Ascending aorta (tissue), 2 donors: ENCODE measurements at regions not wholly inside any gene's neighbourhood (a gene's known extent, or its start where the extent isn't known, plus 50 kb on each side); places are given as distances from the start of the nearest gene placed in this dataset.

ENCODE experiments used
- DNase-seq, 2 donors: peaks; one replicate each; pipeline ENCODE4 v3.0.0-alpha.2; 2019; ENCODE audit warnings: low spot score in 2 of 2
- H3K27ac ChIP-seq, 2 donors: fragments of 200-600 bp; sonication (generic); one replicate each; pipeline ENCODE4 v1.5.1; 2016 to 2017; ENCODE audit warnings: mild to moderate bottlenecking in 1 of 2
- H3K27me3 ChIP-seq: fragments of 200-600 bp; sonication (generic); one replicate; pipeline ENCODE4 v1.5.1; 2017
- H3K36me3 ChIP-seq, 2 donors: fragments of 200-600 bp; sonication (generic); one replicate each; pipeline ENCODE4 v1.5.1; 2016
- H3K4me1 ChIP-seq, 2 donors: fragments of 200-600 bp; sonication (generic); one replicate each; pipeline ENCODE4 v1.5.1; 2016 to 2017; ENCODE audit warnings: mild to moderate bottlenecking in 1 of 2
- H3K4me3 ChIP-seq, 2 donors: fragments of 200-600 bp; sonication (generic); one replicate each; pipeline ENCODE4 v1.5.1; 2016 to 2017; ENCODE audit warnings: mild to moderate bottlenecking in 1 of 2
- H3K9me3 ChIP-seq, 2 donors: fragments of 200-600 bp; sonication (generic); one replicate each; pipeline ENCODE4 v1.5.1; 2016
- intact Hi-C: fragments of 100-400 bp; cut with DNase I; formaldehyde crosslinking; loops from one replicate; pipeline ENCODE4 v1.15.1; 2023
- TF ChIP-seq, protein P1 (sequence below), 3 experiments: fragments of 200-600 bp in 2 of 3; fragments of 450-650 bp in 1 of 3; sonication (generic) in 2 of 3; IDR thresholded peaks; one replicate each; pipeline ENCODE4 v1.5.1; 2016 to 2019; ENCODE audit warnings: antibody characterized with exemption in 3 of 3, mild to moderate bottlenecking in 1 of 3, moderate library complexity in 1 of 3

DNA sequence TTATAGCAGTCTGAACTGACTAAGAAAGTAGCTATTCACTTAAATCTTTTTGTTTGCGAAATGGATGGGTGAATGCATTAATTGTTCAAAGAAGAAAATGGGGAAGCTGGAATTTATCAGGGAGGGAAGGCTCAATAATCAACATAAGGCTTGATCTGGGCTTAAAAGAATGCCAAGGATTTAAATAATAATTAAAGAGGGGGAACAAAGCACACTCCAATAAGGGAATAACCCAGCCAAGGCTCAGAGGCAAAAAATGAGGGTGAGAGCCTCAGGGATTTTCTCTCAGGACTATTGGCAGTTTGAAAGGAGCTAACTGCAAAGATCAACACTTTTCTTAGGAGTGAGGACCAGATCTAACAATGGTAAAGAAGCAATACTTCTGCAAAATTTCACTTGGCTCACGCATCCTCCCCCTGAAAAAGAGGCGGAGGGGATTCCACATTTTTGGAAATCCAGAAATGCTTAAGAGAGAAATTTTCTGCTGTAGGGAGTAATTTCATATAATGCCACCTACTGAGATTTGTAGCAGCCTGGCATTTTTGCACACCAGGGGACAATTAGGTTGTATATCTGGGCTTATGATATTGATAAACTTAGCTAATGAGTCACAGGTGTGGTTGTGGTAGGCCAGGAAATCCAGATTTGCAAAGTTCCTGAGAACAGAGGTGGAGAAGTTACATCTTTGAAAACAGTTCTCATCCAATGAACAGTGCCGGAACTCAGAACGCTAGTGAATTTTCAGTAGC, 405.1 kb downstream of the TUSC7 start:
- Histone ChIP-seq H3K27ac (no peak overlapping the region), H3K4me1 (no peaks in the 10 kb centered on the region), H3K4me3 (no peak overlapping the region), H3K36me3 (no peaks in the 10 kb centered on the region), H3K9me3 (no peaks in the 10 kb centered on the region), H3K27me3 (no peaks in the 10 kb centered on the region)
- intact Hi-C loops: no loop called here
- TF ChIP-seq, protein P1, sequence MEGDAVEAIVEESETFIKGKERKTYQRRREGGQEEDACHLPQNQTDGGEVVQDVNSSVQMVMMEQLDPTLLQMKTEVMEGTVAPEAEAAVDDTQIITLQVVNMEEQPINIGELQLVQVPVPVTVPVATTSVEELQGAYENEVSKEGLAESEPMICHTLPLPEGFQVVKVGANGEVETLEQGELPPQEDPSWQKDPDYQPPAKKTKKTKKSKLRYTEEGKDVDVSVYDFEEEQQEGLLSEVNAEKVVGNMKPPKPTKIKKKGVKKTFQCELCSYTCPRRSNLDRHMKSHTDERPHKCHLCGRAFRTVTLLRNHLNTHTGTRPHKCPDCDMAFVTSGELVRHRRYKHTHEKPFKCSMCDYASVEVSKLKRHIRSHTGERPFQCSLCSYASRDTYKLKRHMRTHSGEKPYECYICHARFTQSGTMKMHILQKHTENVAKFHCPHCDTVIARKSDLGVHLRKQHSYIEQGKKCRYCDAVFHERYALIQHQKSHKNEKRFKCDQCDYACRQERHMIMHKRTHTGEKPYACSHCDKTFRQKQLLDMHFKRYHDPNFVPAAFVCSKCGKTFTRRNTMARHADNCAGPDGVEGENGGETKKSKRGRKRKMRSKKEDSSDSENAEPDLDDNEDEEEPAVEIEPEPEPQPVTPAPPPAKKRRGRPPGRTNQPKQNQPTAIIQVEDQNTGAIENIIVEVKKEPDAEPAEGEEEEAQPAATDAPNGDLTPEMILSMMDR (IDR thresholded peaks at IDR 0.05): no peak
- DNase-seq: no peak

DNA sequence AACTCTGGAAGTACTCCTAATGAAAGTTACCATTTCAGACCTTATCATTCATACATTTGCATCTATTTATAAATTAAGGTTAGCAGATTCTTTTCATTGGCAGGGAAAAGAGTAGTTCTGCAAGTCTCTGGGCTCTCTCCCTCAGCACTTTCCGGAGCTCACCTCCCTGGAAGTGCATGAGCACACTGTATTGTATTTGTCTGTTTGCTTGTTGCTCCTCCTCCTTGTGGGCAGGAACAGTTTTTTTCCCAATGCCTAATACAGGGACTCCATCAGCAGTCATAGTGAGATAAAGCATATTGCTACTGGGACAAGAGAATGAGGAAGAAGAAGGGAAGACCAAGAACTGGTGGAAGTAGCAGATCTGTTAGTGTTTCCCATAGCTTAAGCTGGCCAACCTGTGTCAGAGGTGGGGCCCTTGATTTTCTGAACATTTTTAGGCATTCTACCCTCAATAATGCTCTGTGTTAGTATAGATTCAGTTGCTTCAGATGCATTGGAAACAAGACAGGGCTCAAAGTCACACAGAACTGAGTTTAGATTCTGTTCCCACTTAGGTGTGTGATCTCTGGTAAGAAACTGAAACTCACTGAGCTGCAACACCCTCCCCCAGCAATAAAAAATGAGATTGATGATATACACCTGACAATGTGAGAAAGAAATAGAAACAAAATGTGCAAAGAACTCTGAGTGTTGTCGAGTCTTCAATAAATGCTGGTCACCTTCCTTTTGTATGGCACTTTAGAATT, 407.8 kb downstream of the TUSC7 start:
- Histone ChIP-seq H3K4me3 (no peak overlapping the region), H3K27me3 (no peaks in the 10 kb centered on the region), H3K9me3 (no peaks in the 10 kb centered on the region), H3K36me3 (no peaks in the 10 kb centered on the region), H3K27ac (no peak overlapping the region), H3K4me1 (no peaks in the 10 kb centered on the region)
- no peak for DNase-seq
- intact Hi-C loops: no loop called here
- TF ChIP-seq, protein P1 (IDR thresholded peaks at IDR 0.05): no peak

DNA sequence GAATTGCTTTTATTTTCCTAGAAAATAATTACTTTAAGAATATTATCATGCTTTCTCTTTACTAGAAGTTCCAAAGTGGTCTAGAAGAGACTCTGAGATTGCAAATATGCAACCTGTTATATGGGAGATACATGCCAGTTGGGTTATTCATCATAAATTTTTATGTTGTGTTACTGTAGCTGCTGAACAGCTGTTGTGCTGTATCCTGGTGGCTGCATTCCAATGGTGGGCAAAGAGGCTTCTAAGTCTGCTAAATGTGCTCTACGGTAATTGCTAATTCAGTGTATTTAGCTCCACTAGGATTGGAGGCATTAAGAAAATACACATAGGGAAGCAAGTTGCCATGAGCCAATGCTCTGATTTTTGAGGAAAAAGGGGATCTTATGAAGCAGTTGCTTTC, 409.0 kb downstream of the TUSC7 start:
- H3K9me3 ChIP-seq: no peaks in the 10 kb centered on the region
- no peak for DNase-seq
- TF ChIP-seq, protein P1 (IDR thresholded peaks at IDR 0.05): no peak
- intact Hi-C loops: no loop called here
- H3K27ac ChIP-seq: no peak overlapping the region
- no peaks in the 10 kb centered on the region for H3K27me3 ChIP-seq
- no peaks in the 10 kb centered on the region for H3K36me3 ChIP-seq
- no peak overlapping the region for H3K4me3 ChIP-seq
- no peaks in the 10 kb centered on the region for H3K4me1 ChIP-seq

DNA sequence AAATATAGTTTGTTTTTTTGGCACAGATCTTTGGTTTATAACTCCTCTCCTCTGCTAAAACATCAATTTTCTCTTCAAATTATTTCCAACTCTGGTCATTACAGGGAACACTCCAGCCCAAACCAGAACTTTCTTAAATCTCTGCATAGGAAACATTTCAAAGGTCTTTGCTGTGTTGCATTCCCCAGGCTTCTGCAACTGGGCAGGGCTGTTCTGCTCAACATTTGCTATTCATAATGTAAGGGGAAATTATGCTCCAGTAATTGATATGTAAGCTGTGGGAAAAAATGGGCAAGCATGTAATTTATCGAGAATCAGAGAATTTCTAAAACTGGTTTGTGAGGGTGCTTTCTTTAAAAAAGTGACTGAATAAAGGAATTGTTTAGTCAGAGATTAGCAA, 410.4 kb downstream of the TUSC7 start:
- DNase-seq: no peak
- TF ChIP-seq, protein P1 (IDR thresholded peaks at IDR 0.05): no peak

DNA sequence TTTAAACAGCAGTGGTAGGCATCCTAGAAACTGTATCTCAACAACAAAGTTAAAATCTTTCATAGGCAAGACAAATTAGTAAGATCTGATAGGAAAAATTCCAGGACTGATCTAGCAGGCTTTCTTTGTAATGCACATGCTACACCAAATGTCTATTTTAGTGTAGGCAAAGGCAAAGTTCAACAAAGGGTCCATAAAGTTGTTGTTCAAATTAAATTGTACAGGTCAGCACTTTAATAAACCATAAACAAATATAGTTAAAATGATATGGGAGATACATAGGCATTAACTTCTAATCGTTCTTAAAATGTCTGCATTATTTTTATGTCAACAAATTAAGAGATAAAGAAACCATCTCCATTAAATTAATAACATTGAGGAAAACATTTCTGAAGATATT, 413.0 kb downstream of the TUSC7 start:
- Histone ChIP-seq H3K27ac (no peak overlapping the region), H3K4me3 (no peak overlapping the region), H3K36me3 (no peaks in the 10 kb centered on the region), H3K27me3 (no peaks in the 10 kb centered on the region), H3K4me1 (no peaks in the 10 kb centered on the region), H3K9me3 (no peaks in the 10 kb centered on the region)
- intact Hi-C loops: no loop called here
- no peak for DNase-seq
- TF ChIP-seq, protein P1 (IDR thresholded peaks at IDR 0.05): no peak

More for the DNA sequence above, 410.4 kb downstream of the TUSC7 start:
- H3K4me1 ChIP-seq: no peaks in the 10 kb centered on the region
- intact Hi-C loops: no loop called here
- no peaks in the 10 kb centered on the region for H3K36me3 ChIP-seq
- no peak overlapping the region for H3K27ac ChIP-seq
- no peaks in the 10 kb centered on the region for H3K9me3 ChIP-seq
- no peaks in the 10 kb centered on the region for H3K27me3 ChIP-seq
- no peak overlapping the region for H3K4me3 ChIP-seq
